Calu3 (cell line): ENCODE measurements at regions not wholly inside any gene's neighbourhood (a gene's known extent, or its start where the extent isn't known, plus 50 kb on each side); places are given as distances from the start of the nearest gene placed in this dataset.

Experiments used
- BruUV-seq: library from RNA; stranded (reverse); fragments of 400-500 nt; replicated peaks from 2 replicates; lab custom pipeline; 2021; lab: Mats Ljungman, UMichigan
- CTCF ChIA-PET: fragments of 300-600 bp; sonication (Branson Sonifier 250); formaldehyde crosslinking; loops from one replicate; lab custom pipeline; 2022; ENCODE audit warnings: antibody characterized with exemption; lab: Charles Lee
- DNase-seq: peaks from one replicate; pipeline ENCODE4 v3.0.0; 2022
- H3K27ac Mint-ChIP-seq: one replicate; pipeline ENCODE4 v1.8.0; 2022; ENCODE audit warnings: mixed read lengths; ENCODE audit not compliant: unreplicated experiment
- H3K27me3 Mint-ChIP-seq: one replicate; pipeline ENCODE4 v1.8.0; 2022; ENCODE audit warnings: mixed read lengths; ENCODE audit not compliant: unreplicated experiment
- H3K36me3 Mint-ChIP-seq: one replicate; pipeline ENCODE4 v1.8.0; 2022; ENCODE audit warnings: mild to moderate bottlenecking, moderate library complexity, mixed read lengths; ENCODE audit not compliant: insufficient read depth, unreplicated experiment
- H3K4me1 Mint-ChIP-seq: one replicate; pipeline ENCODE4 v1.8.0; 2022; ENCODE audit warnings: mild to moderate bottlenecking, low read depth, mixed read lengths; ENCODE audit not compliant: unreplicated experiment
- H3K4me3 Mint-ChIP-seq: one replicate; pipeline ENCODE4 v1.8.0; 2022; ENCODE audit warnings: mild to moderate bottlenecking, low read depth, moderate library complexity, mixed read lengths; ENCODE audit not compliant: unreplicated experiment
- H3K9me3 Mint-ChIP-seq: one replicate; pipeline ENCODE4 v1.8.0; 2022; ENCODE audit warnings: low read depth, mixed read lengths; ENCODE audit not compliant: unreplicated experiment
- intact Hi-C: fragments of 100-400 bp; cut with micrococcal nuclease; formaldehyde crosslinking; loops from one replicate; pipeline ENCODE4 v1.10.0; 2022; ENCODE audit not compliant: unreplicated experiment
- TF ChIP-seq, protein P1 (sequence below): fragments of 200-600 bp; IDR thresholded peaks from one replicate; pipeline ENCODE4 v1.8.0; 2022; ENCODE audit warnings: antibody characterized with exemption; ENCODE audit not compliant: unreplicated experiment

DNA sequence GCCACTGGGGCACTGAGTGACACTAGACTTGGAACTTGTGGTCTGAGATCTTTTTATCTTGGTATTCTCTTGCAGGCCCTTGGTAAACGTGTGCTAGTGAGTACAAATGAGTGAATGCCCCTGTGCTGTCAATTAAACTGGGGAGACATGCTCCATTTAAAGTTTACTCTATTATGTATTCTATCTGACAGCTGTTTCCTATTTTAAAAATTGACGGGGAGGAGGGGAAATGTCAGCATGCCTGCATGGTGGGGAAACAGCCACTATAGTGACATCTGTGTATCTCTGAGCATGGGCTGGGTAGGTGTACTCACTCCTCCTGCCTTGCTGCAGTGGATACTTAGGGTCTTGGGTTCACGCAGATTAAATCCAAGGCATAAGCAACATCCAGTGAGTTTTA is 59.0 kb upstream of the IKBKE start:
- Mint-ChIP-seq H3K27ac (no peak overlapping the region), H3K9me3 (no peaks in the 10 kb centered on the region), H3K27me3 (no peaks in the 10 kb centered on the region), H3K4me1 (no peaks in the 10 kb centered on the region), H3K4me3 (no peak overlapping the region), H3K36me3 (no peaks in the 10 kb centered on the region)
- BruUV-seq: no TSS peak
- TF ChIP-seq, protein P1, sequence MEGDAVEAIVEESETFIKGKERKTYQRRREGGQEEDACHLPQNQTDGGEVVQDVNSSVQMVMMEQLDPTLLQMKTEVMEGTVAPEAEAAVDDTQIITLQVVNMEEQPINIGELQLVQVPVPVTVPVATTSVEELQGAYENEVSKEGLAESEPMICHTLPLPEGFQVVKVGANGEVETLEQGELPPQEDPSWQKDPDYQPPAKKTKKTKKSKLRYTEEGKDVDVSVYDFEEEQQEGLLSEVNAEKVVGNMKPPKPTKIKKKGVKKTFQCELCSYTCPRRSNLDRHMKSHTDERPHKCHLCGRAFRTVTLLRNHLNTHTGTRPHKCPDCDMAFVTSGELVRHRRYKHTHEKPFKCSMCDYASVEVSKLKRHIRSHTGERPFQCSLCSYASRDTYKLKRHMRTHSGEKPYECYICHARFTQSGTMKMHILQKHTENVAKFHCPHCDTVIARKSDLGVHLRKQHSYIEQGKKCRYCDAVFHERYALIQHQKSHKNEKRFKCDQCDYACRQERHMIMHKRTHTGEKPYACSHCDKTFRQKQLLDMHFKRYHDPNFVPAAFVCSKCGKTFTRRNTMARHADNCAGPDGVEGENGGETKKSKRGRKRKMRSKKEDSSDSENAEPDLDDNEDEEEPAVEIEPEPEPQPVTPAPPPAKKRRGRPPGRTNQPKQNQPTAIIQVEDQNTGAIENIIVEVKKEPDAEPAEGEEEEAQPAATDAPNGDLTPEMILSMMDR: no peak
- intact Hi-C loops: no loop called here
- DNase-seq: no peak
- CTCF ChIA-PET: no interaction called here

DNA sequence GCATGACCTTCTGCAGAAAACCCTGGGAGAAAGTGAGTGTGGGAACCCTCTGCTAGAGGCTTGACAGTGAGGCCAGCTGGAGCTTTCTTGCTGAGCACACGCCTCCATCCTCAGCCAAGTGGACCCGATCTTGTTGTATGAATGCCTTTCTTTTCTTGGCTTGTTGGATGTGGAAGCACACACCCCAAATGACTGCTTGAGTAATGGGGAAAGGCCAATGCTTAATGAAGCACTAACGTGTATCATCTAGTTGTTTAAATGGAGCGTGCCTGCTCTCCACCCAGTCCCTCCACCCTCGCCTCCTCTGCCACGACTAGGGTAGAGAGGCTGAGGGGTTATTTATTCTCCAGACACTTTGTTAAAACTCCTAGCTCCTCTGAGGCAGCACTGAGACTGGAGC is 54.3 kb upstream of the IKBKE start:
- Mint-ChIP-seq H3K27ac (no peak overlapping the region), H3K27me3 (no peaks in the 10 kb centered on the region), H3K36me3 (peaks cover 10% of the 10 kb centered on the region), H3K9me3 (no peaks in the 10 kb centered on the region), H3K4me3 (no peak overlapping the region), H3K4me1 (peaks cover 13% of the 10 kb centered on the region)
- no peak for DNase-seq
- intact Hi-C loops: no loop called here
- CTCF ChIA-PET: no interaction called here
- TF ChIP-seq, protein P1: no peak
- no TSS peak for BruUV-seq

DNA sequence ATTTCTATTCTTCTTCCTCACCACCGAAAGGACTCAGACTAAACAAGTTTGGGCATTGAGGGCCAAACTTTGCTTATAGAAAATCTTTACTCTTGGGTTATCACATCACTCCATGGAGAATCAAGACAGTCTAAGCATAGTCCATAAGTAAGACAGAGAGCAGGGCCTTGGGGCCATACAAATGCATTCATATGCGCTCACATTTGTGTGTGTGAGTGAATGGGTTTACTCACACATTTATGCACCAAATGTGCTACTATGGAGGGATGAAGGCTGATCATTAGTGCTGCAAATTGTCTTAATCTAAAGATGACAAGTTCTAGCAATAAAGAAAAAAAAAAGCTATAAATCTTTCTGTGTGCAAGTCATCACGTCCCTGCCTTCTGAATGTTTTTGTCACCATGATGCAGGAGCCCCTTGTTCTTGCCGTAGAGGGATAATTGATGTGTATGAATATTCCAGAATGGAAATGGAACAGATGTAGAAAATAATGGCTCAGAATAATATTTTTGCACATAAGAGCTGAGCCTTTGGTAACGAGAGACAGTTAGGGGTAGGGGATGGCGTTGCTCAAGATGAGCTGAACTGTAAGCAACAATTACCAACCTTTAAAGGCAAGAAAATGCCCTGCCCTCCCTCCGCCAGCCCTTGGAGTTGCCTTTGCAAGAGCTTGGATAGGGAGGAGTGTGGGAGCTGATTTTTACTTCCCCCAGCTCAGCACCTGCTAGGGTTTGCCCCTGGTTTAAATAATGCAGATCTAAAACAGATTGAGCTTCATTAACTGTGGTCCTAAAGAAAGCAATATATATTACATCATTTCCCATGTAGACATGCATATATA is 52.3 kb upstream of the IKBKE start:
- DNase-seq: no peak
- H3K4me3 Mint-ChIP-seq: no peak overlapping the region
- CTCF ChIA-PET: interaction anchor here (0.5 to 0.9 kb wide), 2 partner anchors 12 to 297 kb away, joined by 3 read pairs; no protein-coding TSS in a partner anchor
- no TSS peak for BruUV-seq
- H3K27me3 Mint-ChIP-seq: no peaks in the 10 kb centered on the region
- H3K4me1 Mint-ChIP-seq: peaks cover 13% of the 10 kb centered on the region
- intact Hi-C loops: no loop called here
- peaks cover 10% of the 10 kb centered on the region for H3K36me3 Mint-ChIP-seq
- no peak overlapping the region for H3K27ac Mint-ChIP-seq
- H3K9me3 Mint-ChIP-seq: no peaks in the 10 kb centered on the region
- TF ChIP-seq, protein P1: no peak

DNA sequence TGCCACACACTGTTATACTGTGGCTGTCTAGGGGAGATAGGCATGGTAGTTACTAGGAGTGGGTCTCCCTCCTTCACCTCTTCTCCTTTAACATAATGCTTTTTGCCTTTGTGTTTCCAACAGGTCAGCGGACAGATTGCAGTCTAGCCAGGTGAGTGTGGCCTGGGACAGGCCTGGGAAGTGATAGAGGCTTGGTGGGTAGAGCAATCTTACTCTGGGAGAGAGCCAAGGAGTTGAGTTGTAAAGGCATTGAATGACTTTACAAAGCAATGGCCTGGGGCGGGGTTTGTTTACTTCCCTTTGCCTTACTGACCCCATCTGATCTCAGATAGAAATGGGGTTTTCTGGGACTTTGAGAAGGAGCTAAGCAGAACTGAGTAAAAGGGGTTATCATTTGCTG is 51.0 kb upstream of the IKBKE start:
- Mint-ChIP-seq H3K27ac (peak overlapping the region; percentile 49), H3K27me3 (no peaks in the 10 kb centered on the region), H3K9me3 (no peaks in the 10 kb centered on the region), H3K4me1 (peaks cover 13% of the 10 kb centered on the region), H3K4me3 (no peak overlapping the region), H3K36me3 (peaks cover 10% of the 10 kb centered on the region)
- TF ChIP-seq, protein P1: no peak
- BruUV-seq: no TSS peak
- intact Hi-C loops: no loop called here
- DNase-seq: peak; percentile 14
- CTCF ChIA-PET: interaction anchor here (0.6 to 0.7 kb wide), 2 partner anchors 370 to 418 kb away, joined by 3 read pairs; no protein-coding TSS in a partner anchor
